ENCODE measurements at regions not wholly inside any gene's neighbourhood (a gene's known extent, or its start where the extent isn't known, plus 50 kb on each side); places are given as distances from the start of the nearest gene placed in this dataset.

- no peak overlapping the region for H3K4me2 ChIP-seq (ENCODE audit: low read length)
- H3K9ac ChIP-seq (ENCODE audit: low read length), result no peak overlapping the region
- H3K27ac ChIP-seq (ENCODE audit: low read length), result no peak overlapping the region
- H3K27me3 ChIP-seq (ENCODE audit: insufficient read depth, low read depth, low read length), result no peaks in the 10 kb centered on the region
- H4K20me1 ChIP-seq (ENCODE audit: insufficient read depth), result no peaks in the 10 kb centered on the region
- H3K9me3 ChIP-seq (ENCODE audit: low read length), result no peaks in the 10 kb centered on the region
- TF ChIP-seq, protein P1, sequence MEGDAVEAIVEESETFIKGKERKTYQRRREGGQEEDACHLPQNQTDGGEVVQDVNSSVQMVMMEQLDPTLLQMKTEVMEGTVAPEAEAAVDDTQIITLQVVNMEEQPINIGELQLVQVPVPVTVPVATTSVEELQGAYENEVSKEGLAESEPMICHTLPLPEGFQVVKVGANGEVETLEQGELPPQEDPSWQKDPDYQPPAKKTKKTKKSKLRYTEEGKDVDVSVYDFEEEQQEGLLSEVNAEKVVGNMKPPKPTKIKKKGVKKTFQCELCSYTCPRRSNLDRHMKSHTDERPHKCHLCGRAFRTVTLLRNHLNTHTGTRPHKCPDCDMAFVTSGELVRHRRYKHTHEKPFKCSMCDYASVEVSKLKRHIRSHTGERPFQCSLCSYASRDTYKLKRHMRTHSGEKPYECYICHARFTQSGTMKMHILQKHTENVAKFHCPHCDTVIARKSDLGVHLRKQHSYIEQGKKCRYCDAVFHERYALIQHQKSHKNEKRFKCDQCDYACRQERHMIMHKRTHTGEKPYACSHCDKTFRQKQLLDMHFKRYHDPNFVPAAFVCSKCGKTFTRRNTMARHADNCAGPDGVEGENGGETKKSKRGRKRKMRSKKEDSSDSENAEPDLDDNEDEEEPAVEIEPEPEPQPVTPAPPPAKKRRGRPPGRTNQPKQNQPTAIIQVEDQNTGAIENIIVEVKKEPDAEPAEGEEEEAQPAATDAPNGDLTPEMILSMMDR (IDR thresholded peaks at IDR 0.05; ENCODE audit: poor library complexity, severe bottlenecking), result peak; percentile 15
- TF ChIP-seq SMC3 (conservative IDR thresholded peaks at IDR 0.05; ENCODE audit: poor library complexity) (no peak), EZH2 (IDR thresholded peaks at IDR 0.05; ENCODE audit: borderline replicate concordance, insufficient read depth, low read length, poor library complexity, severe bottlenecking) (no peak), EP300 (conservative IDR thresholded peaks at IDR 0.05; ENCODE audit: poor library complexity, severe bottlenecking) (no peak)
- H3K79me2 ChIP-seq (replicated peaks; ENCODE audit: insufficient read depth, low read length), result no peaks in the 10 kb centered on the region
- H2AFZ ChIP-seq (ENCODE audit: low read depth, low read length), result no peak overlapping the region
- H3K36me3 ChIP-seq (ENCODE audit: insufficient read depth, low read length), result no peaks in the 10 kb centered on the region
- no peak overlapping the region for H3K4me3 ChIP-seq (ENCODE audit: low read length)
- no peaks in the 10 kb centered on the region for H3F3A ChIP-seq (ENCODE audit: insufficient read depth, low read length, poor library complexity, severe bottlenecking)
- H3K9me2 ChIP-seq (ENCODE audit: insufficient read depth, low read length), result no peaks in the 10 kb centered on the region
Observed at GRCh38 chr14:97301931-97302559, 504.9 kb downstream of the VRK1 start.

- no peaks in the 10 kb centered on the region for H3K36me3 ChIP-seq (ENCODE audit: insufficient read depth, low read length)
- H3K27ac ChIP-seq (ENCODE audit: low read length), result no peak overlapping the region
- H3K9me3 ChIP-seq (ENCODE audit: low read length), result no peaks in the 10 kb centered on the region
- no peak overlapping the region for H3K4me2 ChIP-seq (ENCODE audit: low read length)
- H4K20me1 ChIP-seq (ENCODE audit: insufficient read depth), result no peaks in the 10 kb centered on the region
- H3K79me2 ChIP-seq (replicated peaks; ENCODE audit: insufficient read depth, low read length), result no peaks in the 10 kb centered on the region
- H3K9me2 ChIP-seq (ENCODE audit: insufficient read depth, low read length), result no peaks in the 10 kb centered on the region
- H3K9ac ChIP-seq (ENCODE audit: low read length), result no peak overlapping the region
- H3F3A ChIP-seq (ENCODE audit: insufficient read depth, low read length, poor library complexity, severe bottlenecking), result no peaks in the 10 kb centered on the region
- no peak overlapping the region for H3K4me3 ChIP-seq (ENCODE audit: low read length)
- no peak for TF ChIP-seq EZH2 (IDR thresholded peaks at IDR 0.05; ENCODE audit: borderline replicate concordance, insufficient read depth, low read length, poor library complexity, severe bottlenecking)
- TF ChIP-seq MXI1 (conservative IDR thresholded peaks at IDR 0.05; ENCODE audit: poor library complexity, severe bottlenecking), result no peak
- TF ChIP-seq REST (IDR thresholded peaks at IDR 0.05; ENCODE audit: borderline replicate concordance), result no peak
- TF ChIP-seq EP300 (conservative IDR thresholded peaks at IDR 0.05; ENCODE audit: poor library complexity, severe bottlenecking), result no peak
- TF ChIP-seq SMC3 (conservative IDR thresholded peaks at IDR 0.05; ENCODE audit: poor library complexity), result no peak
- no peak for TF ChIP-seq RAD21 (conservative IDR thresholded peaks at IDR 0.05)
- TF ChIP-seq POLR2AphosphoS5 (IDR thresholded peaks at IDR 0.05), result no peak
- TF ChIP-seq, protein P1 (IDR thresholded peaks at IDR 0.05; ENCODE audit: poor library complexity, severe bottlenecking), result no peak
- no peak for TF ChIP-seq TAF1 (IDR thresholded peaks at IDR 0.05; ENCODE audit: low read depth)
- H2AFZ ChIP-seq (ENCODE audit: low read depth, low read length), result no peak overlapping the region
- no peaks in the 10 kb centered on the region for H3K27me3 ChIP-seq (ENCODE audit: insufficient read depth, low read depth, low read length)
Observed at GRCh38 chr14:97306133-97306759, 509.1 kb downstream of the VRK1 start.

Data from neural cell (in vitro differentiated cells).